HL-60 (cell line): ENCODE measurements at regions not wholly inside any gene's neighbourhood (a gene's known extent, or its start where the extent isn't known, plus 50 kb on each side); places are given as distances from the start of the nearest gene placed in this dataset.

Source experiments
- DNase-seq, 2 experiments: peaks; one replicate each; pipeline ENCODE4 v3.0.0-alpha.2; 2010 to 2020; ENCODE audit warnings: low read depth in 1 of 2, low spot score in 1 of 2
- H3K27ac ChIP-seq: fragments of 250-450 bp; sonication (Bioruptor Pico); replicated peaks from 2 replicates; pipeline ENCODE4 v1.5.1; 2020; ENCODE audit warnings: mild to moderate bottlenecking, moderate library complexity
- H3K27me3 ChIP-seq: fragments of 250-450 bp; sonication (Bioruptor Pico); 2 replicates; pipeline ENCODE4 v1.5.1; 2021; ENCODE audit warnings: mild to moderate bottlenecking, moderate library complexity; ENCODE audit not compliant: insufficient read depth, poor library complexity, severe bottlenecking
- H3K4me3 ChIP-seq: replicated peaks from 2 replicates; pipeline ENCODE4 v1.5.1; 2011; ENCODE audit warnings: mild to moderate bottlenecking, control low read depth, low read length; ENCODE audit not compliant: insufficient read depth
- GABPA ChIP-seq: IDR thresholded peaks from 2 replicates; pipeline ENCODE4 v1.6.1; 2012; ENCODE audit warnings: low read depth
- POLR2AphosphoS5 ChIP-seq: IDR thresholded peaks from 2 replicates; pipeline ENCODE4 v1.6.1; 2012; ENCODE audit warnings: low read depth
- SPI1 ChIP-seq: IDR thresholded peaks from 2 replicates; pipeline ENCODE4 v1.6.1; 2012; ENCODE audit warnings: low read depth, mild to moderate bottlenecking, borderline replicate concordance
- TF ChIP-seq, protein P1 (sequence below): IDR thresholded peaks from one replicate; pipeline ENCODE4 v1.5.1; 2011; ENCODE audit warnings: low read length, control low read depth, inconsistent platforms; ENCODE audit not compliant: insufficient read depth
- TF ChIP-seq, protein P2 (sequence below): IDR thresholded peaks from 2 replicates; pipeline ENCODE4 v1.6.1; 2012; ENCODE audit warnings: low read depth; ENCODE audit not compliant: insufficient replicate concordance

- TF ChIP-seq SPI1 (no peak), POLR2AphosphoS5 (no peak), GABPA (no peak)
- TF ChIP-seq, protein P1, sequence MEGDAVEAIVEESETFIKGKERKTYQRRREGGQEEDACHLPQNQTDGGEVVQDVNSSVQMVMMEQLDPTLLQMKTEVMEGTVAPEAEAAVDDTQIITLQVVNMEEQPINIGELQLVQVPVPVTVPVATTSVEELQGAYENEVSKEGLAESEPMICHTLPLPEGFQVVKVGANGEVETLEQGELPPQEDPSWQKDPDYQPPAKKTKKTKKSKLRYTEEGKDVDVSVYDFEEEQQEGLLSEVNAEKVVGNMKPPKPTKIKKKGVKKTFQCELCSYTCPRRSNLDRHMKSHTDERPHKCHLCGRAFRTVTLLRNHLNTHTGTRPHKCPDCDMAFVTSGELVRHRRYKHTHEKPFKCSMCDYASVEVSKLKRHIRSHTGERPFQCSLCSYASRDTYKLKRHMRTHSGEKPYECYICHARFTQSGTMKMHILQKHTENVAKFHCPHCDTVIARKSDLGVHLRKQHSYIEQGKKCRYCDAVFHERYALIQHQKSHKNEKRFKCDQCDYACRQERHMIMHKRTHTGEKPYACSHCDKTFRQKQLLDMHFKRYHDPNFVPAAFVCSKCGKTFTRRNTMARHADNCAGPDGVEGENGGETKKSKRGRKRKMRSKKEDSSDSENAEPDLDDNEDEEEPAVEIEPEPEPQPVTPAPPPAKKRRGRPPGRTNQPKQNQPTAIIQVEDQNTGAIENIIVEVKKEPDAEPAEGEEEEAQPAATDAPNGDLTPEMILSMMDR, result no peak
- TF ChIP-seq, protein P2, sequence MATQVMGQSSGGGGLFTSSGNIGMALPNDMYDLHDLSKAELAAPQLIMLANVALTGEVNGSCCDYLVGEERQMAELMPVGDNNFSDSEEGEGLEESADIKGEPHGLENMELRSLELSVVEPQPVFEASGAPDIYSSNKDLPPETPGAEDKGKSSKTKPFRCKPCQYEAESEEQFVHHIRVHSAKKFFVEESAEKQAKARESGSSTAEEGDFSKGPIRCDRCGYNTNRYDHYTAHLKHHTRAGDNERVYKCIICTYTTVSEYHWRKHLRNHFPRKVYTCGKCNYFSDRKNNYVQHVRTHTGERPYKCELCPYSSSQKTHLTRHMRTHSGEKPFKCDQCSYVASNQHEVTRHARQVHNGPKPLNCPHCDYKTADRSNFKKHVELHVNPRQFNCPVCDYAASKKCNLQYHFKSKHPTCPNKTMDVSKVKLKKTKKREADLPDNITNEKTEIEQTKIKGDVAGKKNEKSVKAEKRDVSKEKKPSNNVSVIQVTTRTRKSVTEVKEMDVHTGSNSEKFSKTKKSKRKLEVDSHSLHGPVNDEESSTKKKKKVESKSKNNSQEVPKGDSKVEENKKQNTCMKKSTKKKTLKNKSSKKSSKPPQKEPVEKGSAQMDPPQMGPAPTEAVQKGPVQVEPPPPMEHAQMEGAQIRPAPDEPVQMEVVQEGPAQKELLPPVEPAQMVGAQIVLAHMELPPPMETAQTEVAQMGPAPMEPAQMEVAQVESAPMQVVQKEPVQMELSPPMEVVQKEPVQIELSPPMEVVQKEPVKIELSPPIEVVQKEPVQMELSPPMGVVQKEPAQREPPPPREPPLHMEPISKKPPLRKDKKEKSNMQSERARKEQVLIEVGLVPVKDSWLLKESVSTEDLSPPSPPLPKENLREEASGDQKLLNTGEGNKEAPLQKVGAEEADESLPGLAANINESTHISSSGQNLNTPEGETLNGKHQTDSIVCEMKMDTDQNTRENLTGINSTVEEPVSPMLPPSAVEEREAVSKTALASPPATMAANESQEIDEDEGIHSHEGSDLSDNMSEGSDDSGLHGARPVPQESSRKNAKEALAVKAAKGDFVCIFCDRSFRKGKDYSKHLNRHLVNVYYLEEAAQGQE, result no peak
Measured at GRCh38 chrX:98380106-98380505, 1496.4 kb downstream of the RPA4 start.

GRCh38 chrX:98380556-98380955, 1496.8 kb downstream of the RPA4 start:
- TF ChIP-seq SPI1 (no peak), GABPA (no peak), POLR2AphosphoS5 (no peak)
- TF ChIP-seq, protein P2, result no peak
- TF ChIP-seq, protein P1, result no peak
- H3K27ac ChIP-seq, result no peak overlapping the region
- H3K4me3 ChIP-seq, result no peak overlapping the region
- no peaks in the 10 kb centered on the region for H3K27me3 ChIP-seq
- no peak for DNase-seq

More at GRCh38 chrX:98380106-98380505, 1496.4 kb downstream of the RPA4 start:
- Histone ChIP-seq H3K4me3 (no peak overlapping the region), H3K27me3 (no peaks in the 10 kb centered on the region), H3K27ac (no peak overlapping the region)
- DNase-seq, result no peak

GRCh38 chrX:98398542-98398941, 1514.8 kb downstream of the RPA4 start:
- DNase-seq, result peak; percentile 48 to 50
- Histone ChIP-seq H3K27me3 (no peaks in the 10 kb centered on the region), H3K4me3 (no peak overlapping the region), H3K27ac (no peak overlapping the region; the same call in 1 of the 2 replicates)
- TF ChIP-seq SPI1 (peak; percentile 69; the same call in 1 of the 2 replicates), POLR2AphosphoS5 (no peak), GABPA (0 out of 2 replicates have a peak, but pooled peaks have one; percentile 29)
- TF ChIP-seq, protein P2, result no peak
- TF ChIP-seq, protein P1, result no peak
